Ovary (tissue), 7 donors: ENCODE measurements at regions not wholly inside any gene's neighbourhood (a gene's known extent, or its start where the extent isn't known, plus 50 kb on each side); places are given as distances from the start of the nearest gene placed in this dataset.

Experiments used
- DNase-seq, 5 donors: peaks; one replicate each; pipeline ENCODE4 v3.0.0-alpha.2; 2019 to 2020
- H3K27ac ChIP-seq, 2 donors: fragments of 200-600 bp; one replicate each; pipeline versions ENCODE4 v1.5.1 to v1.8.0; 2019 to 2022
- H3K27me3 ChIP-seq: fragments of 200-600 bp; one replicate; pipeline ENCODE4 v1.8.0; 2022
- H3K36me3 ChIP-seq: fragments of 200-600 bp; sonication (generic); one replicate; pipeline ENCODE4 v1.5.1; 2019
- H3K4me1 ChIP-seq: one replicate; pipeline ENCODE4 v1.8.1; 2013; ENCODE audit warnings: mild to moderate bottlenecking, moderate library complexity; ENCODE audit not compliant: insufficient read depth
- H3K4me3 ChIP-seq: fragments of 200-600 bp; sonication (generic); one replicate; pipeline ENCODE4 v1.5.1; 2017
- H3K9me3 ChIP-seq, 2 donors: fragments of 200-600 bp in 1 of 2; sonication (generic) in 1 of 2; one replicate each; pipeline versions ENCODE4 v1.5.1 to v1.8.1; 2013 to 2019; ENCODE audit warnings: mild to moderate bottlenecking in 1 of 2, moderate library complexity in 1 of 2
- EP300 ChIP-seq: sonication (generic); formaldehyde crosslinking; IDR thresholded peaks from one replicate; pipeline ENCODE4 v1.6.1; 2017; ENCODE audit warnings: antibody characterized with exemption
- POLR2A ChIP-seq: fragments of 450-650 bp; IDR thresholded peaks from one replicate; pipeline ENCODE4 v1.6.1; 2017; ENCODE audit warnings: antibody characterized with exemption, mild to moderate bottlenecking, moderate library complexity
- WGBS, 3 donors: extraction: QIAGEN DNeasy Blood & Tissue Kit in 1 of 3; methylation state at CpG; one replicate each; pipeline versions ENCODE4 v1.1.5 to v1.1.7; 2013 to 2017; 5-methylcytosine and 5-hydroxymethylcytosine counted together
- intact Hi-C, 4 donors: fragments of 100-400 bp; cut with DNase I; formaldehyde crosslinking; loops; one replicate each; pipeline versions ENCODE4 v1.11.0 to v1.15.1; 2022 to 2023
- TF ChIP-seq, protein P1 (sequence below), 3 donors: fragments of 450-650 bp in 2 of 3; fragments of 200-600 bp in 1 of 3; IDR thresholded peaks; one replicate each; pipeline versions ENCODE4 v1.5.1 to v1.8.0; 2016 to 2022; ENCODE audit warnings: antibody characterized with exemption in 3 of 3, mild to moderate bottlenecking in 1 of 3
- donor health status: DM: no; HTN: no; CAD: no; lungs with moderate emphysema.
- donor health status: DM: no; HTN: no; CAD: no.
- donor health status: Bipolar disorder and iron deficiency.
- donor health status: DM: no; HTN: no; CAD: no.
- donor health status: DM: yes; HTN: yes; CAD: no.

DNA sequence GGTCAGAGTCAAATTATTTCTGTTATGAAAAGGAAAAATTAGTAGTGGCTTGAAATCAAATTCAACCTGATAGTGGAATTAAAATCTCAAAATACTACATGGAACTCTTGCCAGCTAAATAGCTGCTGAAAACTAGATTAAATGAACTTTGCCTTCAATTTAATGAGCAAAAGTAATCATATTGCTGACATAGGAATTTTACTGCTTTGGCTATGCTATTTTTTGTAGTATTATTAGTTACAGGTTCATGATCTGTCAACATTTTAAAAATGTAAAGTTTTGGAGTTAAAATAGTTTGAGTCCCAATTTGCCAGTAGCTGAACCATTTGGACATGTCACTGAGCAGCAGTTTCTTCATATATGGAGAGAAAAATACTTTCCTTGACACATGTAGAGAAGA is 81.4 kb downstream of the RERGL start:
- no peaks in the 10 kb centered on the region for H3K9me3 ChIP-seq
- H3K4me1 ChIP-seq: no peaks in the 10 kb centered on the region
- intact Hi-C loops: no loop called here
- no peak for DNase-seq
- TF ChIP-seq POLR2A: no peak
- no peak for TF ChIP-seq EP300
- TF ChIP-seq, protein P1, sequence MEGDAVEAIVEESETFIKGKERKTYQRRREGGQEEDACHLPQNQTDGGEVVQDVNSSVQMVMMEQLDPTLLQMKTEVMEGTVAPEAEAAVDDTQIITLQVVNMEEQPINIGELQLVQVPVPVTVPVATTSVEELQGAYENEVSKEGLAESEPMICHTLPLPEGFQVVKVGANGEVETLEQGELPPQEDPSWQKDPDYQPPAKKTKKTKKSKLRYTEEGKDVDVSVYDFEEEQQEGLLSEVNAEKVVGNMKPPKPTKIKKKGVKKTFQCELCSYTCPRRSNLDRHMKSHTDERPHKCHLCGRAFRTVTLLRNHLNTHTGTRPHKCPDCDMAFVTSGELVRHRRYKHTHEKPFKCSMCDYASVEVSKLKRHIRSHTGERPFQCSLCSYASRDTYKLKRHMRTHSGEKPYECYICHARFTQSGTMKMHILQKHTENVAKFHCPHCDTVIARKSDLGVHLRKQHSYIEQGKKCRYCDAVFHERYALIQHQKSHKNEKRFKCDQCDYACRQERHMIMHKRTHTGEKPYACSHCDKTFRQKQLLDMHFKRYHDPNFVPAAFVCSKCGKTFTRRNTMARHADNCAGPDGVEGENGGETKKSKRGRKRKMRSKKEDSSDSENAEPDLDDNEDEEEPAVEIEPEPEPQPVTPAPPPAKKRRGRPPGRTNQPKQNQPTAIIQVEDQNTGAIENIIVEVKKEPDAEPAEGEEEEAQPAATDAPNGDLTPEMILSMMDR (IDR thresholded peaks at IDR 0.05): no peak
- H3K27me3 ChIP-seq: no peaks in the 10 kb centered on the region
- no peaks in the 10 kb centered on the region for H3K36me3 ChIP-seq
- H3K27ac ChIP-seq: no peak overlapping the region
- H3K4me3 ChIP-seq: no peak overlapping the region

DNA sequence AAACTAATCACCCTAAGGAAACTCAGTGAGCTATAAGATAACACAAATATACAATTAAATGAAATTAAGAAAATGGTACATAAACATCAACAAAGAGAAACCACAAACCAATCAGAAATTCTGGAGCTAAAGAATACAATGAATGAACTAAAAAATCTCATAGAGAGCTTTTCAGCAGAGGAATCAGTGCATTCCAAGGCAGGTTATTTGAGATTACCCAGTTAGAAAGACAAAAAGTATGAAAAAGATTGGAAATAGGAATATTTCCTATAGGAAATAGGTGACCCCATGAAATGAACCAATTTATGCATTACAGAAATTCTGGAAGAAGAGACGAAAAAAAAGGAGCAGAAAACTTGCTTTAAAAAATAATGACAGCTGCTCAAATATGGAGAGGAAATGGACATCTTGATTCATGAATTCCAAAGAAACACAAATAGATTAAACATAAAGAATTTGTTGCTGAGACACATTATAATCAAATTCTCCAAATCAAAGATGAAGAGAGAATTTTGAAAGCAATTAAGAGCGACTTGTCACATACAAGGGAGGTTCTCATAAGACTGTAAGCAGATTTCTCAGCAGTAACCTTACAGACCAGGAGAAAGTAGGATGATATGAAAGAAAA is 90.7 kb downstream of the RERGL start:
- no peaks in the 10 kb centered on the region for H3K4me1 ChIP-seq
- no peak for TF ChIP-seq POLR2A
- TF ChIP-seq, protein P1 (IDR thresholded peaks at IDR 0.05): no peak
- TF ChIP-seq EP300: no peak
- intact Hi-C loops: no loop called here
- no peak overlapping the region for H3K27ac ChIP-seq
- no peaks in the 10 kb centered on the region for H3K27me3 ChIP-seq
- H3K9me3 ChIP-seq: no peaks in the 10 kb centered on the region
- DNase-seq: no peak
- H3K4me3 ChIP-seq: no peak overlapping the region
- 72 to 76% (median 75%) methylated on average over 2 of the region's 2 CpGs for WGBS, 3 donors
- H3K36me3 ChIP-seq: no peaks in the 10 kb centered on the region

DNA sequence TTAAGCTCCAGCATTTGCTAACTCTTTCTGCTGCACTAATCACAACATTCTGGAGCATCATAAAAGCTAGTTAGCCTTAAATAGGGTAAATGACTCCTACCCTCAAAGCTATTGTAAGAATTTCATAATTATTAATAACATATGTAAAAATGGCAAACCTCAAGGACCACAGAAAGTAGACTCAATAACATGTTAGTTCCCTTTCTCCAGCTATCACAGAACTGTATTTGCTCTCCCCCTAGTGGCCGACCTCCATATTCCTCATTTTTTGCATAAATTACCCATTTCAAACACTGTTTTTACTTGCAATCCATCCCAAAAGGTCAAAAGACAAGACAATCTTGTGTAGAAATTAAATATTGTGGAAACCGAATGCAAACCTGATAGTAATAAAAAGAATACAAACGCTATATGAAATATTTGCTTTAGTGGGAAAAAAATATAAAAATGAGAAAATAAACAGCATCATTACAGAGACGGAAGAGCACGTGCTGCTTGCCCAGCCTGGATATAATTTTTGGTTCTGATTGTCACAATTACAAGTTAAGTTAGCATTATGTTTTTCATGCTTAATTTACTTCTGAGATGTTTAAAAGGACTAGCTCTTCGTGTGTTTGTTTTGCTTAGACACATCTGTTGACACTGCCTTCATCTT is 97.9 kb downstream of the RERGL start:
- no peak overlapping the region for H3K4me3 ChIP-seq
- TF ChIP-seq POLR2A (no peak), EP300 (no peak)
- TF ChIP-seq, protein P1 (IDR thresholded peaks at IDR 0.05): no peak
- intact Hi-C loops: no loop called here
- H3K27ac ChIP-seq: no peak overlapping the region
- 13 to 31% (median 14%) methylated on average over 6 of the region's 6 CpGs for WGBS, 3 donors
- H3K27me3 ChIP-seq: no peaks in the 10 kb centered on the region
- DNase-seq: no peak
- no peaks in the 10 kb centered on the region for H3K9me3 ChIP-seq
- H3K36me3 ChIP-seq: no peaks in the 10 kb centered on the region
- no peaks in the 10 kb centered on the region for H3K4me1 ChIP-seq

DNA sequence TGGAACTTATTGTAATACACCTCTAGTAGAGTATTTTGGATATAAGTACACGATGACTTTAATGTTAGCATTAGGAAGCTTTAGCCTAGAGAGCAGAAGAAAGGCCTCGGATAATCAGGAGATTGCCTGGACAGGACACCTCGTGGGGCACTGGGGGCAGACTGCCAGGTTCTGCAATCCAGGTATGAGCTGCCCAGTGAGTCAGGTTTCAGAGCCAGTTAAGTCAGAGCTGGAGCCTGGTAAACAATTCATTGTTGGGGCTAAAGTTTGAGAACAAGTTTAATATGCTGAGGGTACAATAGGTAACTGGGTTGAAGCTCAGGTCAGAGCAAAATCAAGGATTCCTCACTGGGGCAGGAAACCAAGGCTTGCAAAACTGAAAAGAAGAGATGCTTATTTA is 107.4 kb downstream of the RERGL start:
- Histone ChIP-seq H3K36me3 (no peaks in the 10 kb centered on the region), H3K4me3 (no peak overlapping the region), H3K27me3 (no peaks in the 10 kb centered on the region), H3K27ac (no peak overlapping the region), H3K9me3 (no peaks in the 10 kb centered on the region), H3K4me1 (no peaks in the 10 kb centered on the region)
- no peak for DNase-seq
- 65 to 79% (median 74%) methylated on average over 3 of the region's 3 CpGs for WGBS, 3 donors
- no peak for TF ChIP-seq POLR2A
- intact Hi-C loops: no loop called here

DNA sequence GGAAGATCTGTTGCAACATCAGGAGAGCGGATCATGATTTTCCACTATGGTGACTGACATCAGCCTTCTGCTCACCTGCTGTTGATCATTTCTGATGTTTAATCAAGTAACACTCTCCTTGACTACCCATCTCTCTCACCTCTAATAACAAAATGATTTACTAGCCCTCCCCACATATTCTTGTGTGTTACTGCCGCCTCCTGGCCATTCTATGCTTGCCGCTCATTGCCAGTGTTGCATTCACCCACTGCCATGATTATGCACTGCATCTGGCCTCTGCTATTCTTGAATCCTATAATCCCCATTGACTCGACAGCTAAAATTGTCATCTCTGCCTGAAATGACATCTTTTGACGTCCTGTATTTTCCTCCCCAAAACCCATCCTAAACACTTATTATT is 113.8 kb downstream of the RERGL start:
- H3K27ac ChIP-seq: no peak overlapping the region
- H3K36me3 ChIP-seq: no peaks in the 10 kb centered on the region
- DNase-seq: no peak
- H3K4me1 ChIP-seq: no peaks in the 10 kb centered on the region
- intact Hi-C loops: no loop called here
- TF ChIP-seq POLR2A (no peak), EP300 (no peak)
- TF ChIP-seq, protein P1 (IDR thresholded peaks at IDR 0.05): no peak
- no peak overlapping the region for H3K4me3 ChIP-seq
- H3K27me3 ChIP-seq: no peaks in the 10 kb centered on the region
- WGBS, 3 donors: 54 to 57% (median 54%) methylated on average over 5 of the region's 5 CpGs
- H3K9me3 ChIP-seq: no peaks in the 10 kb centered on the region
